Suprapubic skin (tissue), 3 donors: ENCODE measurements at regions not wholly inside any gene's neighbourhood (a gene's known extent, or its start where the extent isn't known, plus 50 kb on each side); places are given as distances from the start of the nearest gene placed in this dataset.

Experiments
- CTCF ChIP-seq, 2 donors: fragments of 200-600 bp in 1 of 2; fragments of 450-650 bp in 1 of 2; sonication (generic) in 1 of 2; IDR thresholded peaks; one replicate each; pipeline ENCODE4 v1.5.1; 2016 to 2019; ENCODE audit warnings: antibody characterized with exemption in 2 of 2, mild to moderate bottlenecking in 1 of 2, moderate library complexity in 1 of 2
- POLR2AphosphoS5 ChIP-seq, 3 donors: sonication (generic); formaldehyde crosslinking; IDR thresholded peaks; one replicate each; pipeline ENCODE4 v1.6.1; 2017; ENCODE audit warnings: antibody characterized with exemption in 3 of 3

- TF ChIP-seq CTCF (IDR thresholded peaks at IDR 0.05), result no peak
- no peak for TF ChIP-seq POLR2AphosphoS5 (IDR thresholded peaks at IDR 0.05)
Observed at GRCh38 chrX:68918202-68918601, 89.4 kb downstream of the EFNB1 start.
